ENCODE measurements at regions not wholly inside any gene's neighbourhood (a gene's known extent, or its start where the extent isn't known, plus 50 kb on each side); places are given as distances from the start of the nearest gene placed in this dataset.
"Not testable (repeated sequence)": the region's sequence is repeated elsewhere in the genome, so short reads cannot be mapped to it uniquely, and the experiment has no call there.

GRCh38 chr6:99668036-99668705, 61.5 kb downstream of the PRDM13 start:
- no peaks in the 10 kb centered on the region for H3K79me2 ChIP-seq (ENCODE audit: control insufficient read depth, insufficient read depth, low read length, poor library complexity)
- H3K27ac ChIP-seq (ENCODE audit: low read depth, low read length): no peak overlapping the region
- no peak overlapping the region for H2AK5ac ChIP-seq (ENCODE audit: low read length)
- no peak overlapping the region for H3K4ac ChIP-seq (ENCODE audit: low read depth, low read length)
- DNase-seq: no peak
- no peak overlapping the region for H3K23ac ChIP-seq (ENCODE audit: low read length)
- H3K36me3 ChIP-seq (ENCODE audit: control insufficient read depth in 1 of 2, insufficient read depth in 2 of 2, low read length in 2 of 2): no peaks in the 10 kb centered on the region
- no peak overlapping the region for H3K9ac ChIP-seq (ENCODE audit: low read length)
- no CpG with 5 or more reads among the region's 5 CpGs for WGBS (ENCODE audit: extremely low coverage, insufficient coverage, insufficient read length)
- H4K91ac ChIP-seq (ENCODE audit: low read depth, low read length): no peak overlapping the region
- no peaks in the 10 kb centered on the region for H3K9me3 ChIP-seq (ENCODE audit: insufficient read depth, low read depth, low read length)
- H2AFZ ChIP-seq (ENCODE audit: insufficient read depth, low read length, poor library complexity): no peak overlapping the region
- H3K14ac ChIP-seq (ENCODE audit: low read length): no peak overlapping the region
- H4K12ac ChIP-seq (ENCODE audit: low read depth, low read length): no peak overlapping the region
- no peaks in the 10 kb centered on the region for H3K4me1 ChIP-seq (ENCODE audit: control insufficient read depth in 1 of 2, insufficient read depth in 2 of 2, low read length in 2 of 2)
- no peaks in the 10 kb centered on the region for H3K79me1 ChIP-seq (ENCODE audit: low read length)
- H2BK5ac ChIP-seq (ENCODE audit: low read depth, low read length, poor library complexity): no peak overlapping the region
- H4K8ac ChIP-seq (ENCODE audit: low read depth, low read length): no peak overlapping the region
- H3K18ac ChIP-seq (ENCODE audit: low read length): no peak overlapping the region
- H2BK120ac ChIP-seq (ENCODE audit: insufficient read depth, low read length, poor library complexity): no peak overlapping the region
- H3K4me2 ChIP-seq (ENCODE audit: low read length): no peak overlapping the region
- H2BK12ac ChIP-seq (ENCODE audit: low read length): no peak overlapping the region
- H3K27me3 ChIP-seq (ENCODE audit: insufficient read depth, low read length): no peaks in the 10 kb centered on the region
- H3K4me3 ChIP-seq (ENCODE audit: low read depth, low read length): no peak overlapping the region

- no peaks in the 10 kb centered on the region for H3K36me3 ChIP-seq (ENCODE audit: control insufficient read depth in 1 of 2, insufficient read depth in 2 of 2, low read length in 2 of 2)
- H3K79me2 ChIP-seq (ENCODE audit: control insufficient read depth, insufficient read depth, low read length, poor library complexity): no peaks in the 10 kb centered on the region
- no peaks in the 10 kb centered on the region for H3K79me1 ChIP-seq (ENCODE audit: low read length)
- H2AFZ ChIP-seq (ENCODE audit: insufficient read depth, low read length, poor library complexity): no peak overlapping the region
- H3K9me3 ChIP-seq (ENCODE audit: insufficient read depth, low read depth, low read length): peaks cover 2% of the 10 kb centered on the region
- H3K18ac ChIP-seq (ENCODE audit: low read length): no peak overlapping the region
- H3K4me2 ChIP-seq (ENCODE audit: low read length): no peak overlapping the region
- H3K14ac ChIP-seq (ENCODE audit: low read length): no peak overlapping the region
- H3K4me3 ChIP-seq (ENCODE audit: low read depth, low read length): no peak overlapping the region
- no peak overlapping the region for H3K9ac ChIP-seq (ENCODE audit: low read length)
- no peak overlapping the region for H3K27ac ChIP-seq (ENCODE audit: low read depth, low read length)
- no peak for DNase-seq
- no peak overlapping the region for H4K8ac ChIP-seq (ENCODE audit: low read depth, low read length)
- no peaks in the 10 kb centered on the region for H3K27me3 ChIP-seq (ENCODE audit: insufficient read depth, low read length)
- WGBS (ENCODE audit: extremely low coverage, insufficient coverage, insufficient read length): no CpG with 5 or more reads among the region's 2 CpGs
- H3K4me1 ChIP-seq (ENCODE audit: control insufficient read depth in 1 of 2, insufficient read depth in 2 of 2, low read length in 2 of 2): no peaks in the 10 kb centered on the region
- no peak overlapping the region for H3K23ac ChIP-seq (ENCODE audit: low read length)
- no peak overlapping the region for H2AK5ac ChIP-seq (ENCODE audit: low read length)
- no peak overlapping the region for H4K91ac ChIP-seq (ENCODE audit: low read depth, low read length)
- no peak overlapping the region for H2BK12ac ChIP-seq (ENCODE audit: low read length)
- no peak overlapping the region for H4K12ac ChIP-seq (ENCODE audit: low read depth, low read length)
- H2BK5ac ChIP-seq (ENCODE audit: low read depth, low read length, poor library complexity): no peak overlapping the region
- no peak overlapping the region for H2BK120ac ChIP-seq (ENCODE audit: insufficient read depth, low read length, poor library complexity)
- no peak overlapping the region for H3K4ac ChIP-seq (ENCODE audit: low read depth, low read length)
Observed at GRCh38 chr6:99689916-99690685, 83.5 kb downstream of the PRDM13 start.

DNA sequence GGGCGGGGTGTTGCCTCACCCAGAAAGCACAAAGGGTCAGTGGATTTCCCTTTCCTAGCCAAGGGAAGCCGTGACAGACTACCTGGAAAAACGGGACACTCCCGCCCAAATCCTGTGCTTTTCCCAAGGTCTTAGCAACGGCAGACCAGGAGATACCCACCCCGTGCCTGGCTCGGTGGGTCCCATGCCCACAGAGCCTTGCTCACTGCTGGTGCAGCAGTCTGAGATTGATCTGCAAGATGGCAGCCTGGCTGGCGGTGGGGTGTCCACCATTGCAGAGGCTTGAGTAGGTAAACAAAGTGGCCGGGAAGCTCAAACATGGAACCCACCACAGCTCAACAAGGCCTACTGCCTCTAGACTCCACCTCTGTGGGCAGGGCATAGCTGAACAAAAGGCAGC, 95.7 kb downstream of the PRDM13 start:
- not testable (repeated sequence) for H2BK5ac ChIP-seq (ENCODE audit: low read depth, low read length, poor library complexity); H3K18ac ChIP-seq (ENCODE audit: low read length); H3K4ac ChIP-seq (ENCODE audit: low read depth, low read length); H3K27ac ChIP-seq (ENCODE audit: low read depth, low read length); H3K9ac ChIP-seq (ENCODE audit: low read length); DNase-seq; H3K14ac ChIP-seq (ENCODE audit: low read length); H2BK120ac ChIP-seq (ENCODE audit: insufficient read depth, low read length, poor library complexity); H2AK5ac ChIP-seq (ENCODE audit: low read length); H3K27me3 ChIP-seq (ENCODE audit: insufficient read depth, low read length); H4K91ac ChIP-seq (ENCODE audit: low read depth, low read length); H4K12ac ChIP-seq (ENCODE audit: low read depth, low read length); H4K8ac ChIP-seq (ENCODE audit: low read depth, low read length); H3K9me3 ChIP-seq (ENCODE audit: insufficient read depth, low read depth, low read length); H2AFZ ChIP-seq (ENCODE audit: insufficient read depth, low read length, poor library complexity); H2BK12ac ChIP-seq (ENCODE audit: low read length); H3K4me2 ChIP-seq (ENCODE audit: low read length); H3K79me1 ChIP-seq (ENCODE audit: low read length); H3K4me3 ChIP-seq (ENCODE audit: low read depth, low read length); H3K23ac ChIP-seq (ENCODE audit: low read length); H3K79me2 ChIP-seq (ENCODE audit: control insufficient read depth, insufficient read depth, low read length, poor library complexity); H3K4me1 ChIP-seq (ENCODE audit: control insufficient read depth in 1 of 2, insufficient read depth in 2 of 2, low read length in 2 of 2); H3K36me3 ChIP-seq (ENCODE audit: control insufficient read depth in 1 of 2, insufficient read depth in 2 of 2, low read length in 2 of 2)
- WGBS (ENCODE audit: extremely low coverage, insufficient coverage, insufficient read length): no CpG with 5 or more reads among the region's 9 CpGs

DNA sequence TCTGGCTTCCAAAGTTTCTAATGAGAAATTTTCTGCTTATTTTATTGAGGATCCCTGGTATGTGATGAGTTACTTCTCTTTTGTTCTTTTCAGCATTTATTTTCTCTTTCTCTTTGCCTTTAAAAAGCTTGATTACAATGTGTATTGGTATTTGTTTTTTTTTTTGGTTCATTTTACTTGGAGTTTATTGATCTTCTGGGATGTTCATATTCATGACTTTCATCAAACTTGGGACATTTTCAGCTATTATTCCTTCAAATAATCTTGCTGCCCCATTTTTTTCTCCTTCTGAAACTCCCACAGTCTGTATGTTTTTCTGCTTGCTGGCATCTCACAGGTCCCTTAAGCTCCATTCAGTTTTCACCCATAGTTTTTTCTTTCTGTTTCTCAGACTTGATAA, 102.4 kb downstream of the PRDM13 start:
- H4K91ac ChIP-seq (ENCODE audit: low read depth, low read length): no peak overlapping the region
- H3K79me2 ChIP-seq (ENCODE audit: control insufficient read depth, insufficient read depth, low read length, poor library complexity): no peaks in the 10 kb centered on the region
- no peaks in the 10 kb centered on the region for H3K27me3 ChIP-seq (ENCODE audit: insufficient read depth, low read length)
- no peak overlapping the region for H3K4me3 ChIP-seq (ENCODE audit: low read depth, low read length)
- no peaks in the 10 kb centered on the region for H3K36me3 ChIP-seq (ENCODE audit: control insufficient read depth in 1 of 2, insufficient read depth in 2 of 2, low read length in 2 of 2)
- no peak for DNase-seq
- H4K12ac ChIP-seq (ENCODE audit: low read depth, low read length): no peak overlapping the region
- H3K4me1 ChIP-seq (ENCODE audit: control insufficient read depth in 1 of 2, insufficient read depth in 2 of 2, low read length in 2 of 2): no peaks in the 10 kb centered on the region
- H3K9me3 ChIP-seq (ENCODE audit: insufficient read depth, low read depth, low read length): no peaks in the 10 kb centered on the region
- no peak overlapping the region for H3K4ac ChIP-seq (ENCODE audit: low read depth, low read length)
- H3K27ac ChIP-seq (ENCODE audit: low read depth, low read length): no peak overlapping the region
- H3K14ac ChIP-seq (ENCODE audit: low read length): no peak overlapping the region
- H2AK5ac ChIP-seq (ENCODE audit: low read length): no peak overlapping the region
- H2AFZ ChIP-seq (ENCODE audit: insufficient read depth, low read length, poor library complexity): no peak overlapping the region
- no peak overlapping the region for H2BK5ac ChIP-seq (ENCODE audit: low read depth, low read length, poor library complexity)
- no peaks in the 10 kb centered on the region for H3K79me1 ChIP-seq (ENCODE audit: low read length)
- H2BK12ac ChIP-seq (ENCODE audit: low read length): no peak overlapping the region
- H3K9ac ChIP-seq (ENCODE audit: low read length): no peak overlapping the region
- H4K8ac ChIP-seq (ENCODE audit: low read depth, low read length): no peak overlapping the region
- no peak overlapping the region for H3K23ac ChIP-seq (ENCODE audit: low read length)
- H2BK120ac ChIP-seq (ENCODE audit: insufficient read depth, low read length, poor library complexity): no peak overlapping the region
- H3K18ac ChIP-seq (ENCODE audit: low read length): no peak overlapping the region
- H3K4me2 ChIP-seq (ENCODE audit: low read length): no peak overlapping the region
